ENCODE measurements at regions not wholly inside any gene's neighbourhood (a gene's known extent, or its start where the extent isn't known, plus 50 kb on each side); places are given as distances from the start of the nearest gene placed in this dataset.

- Histone ChIP-seq H2AFZ (ENCODE audit: low read length) (no peak overlapping the region), H3K9ac (ENCODE audit: insufficient read depth, low read depth, low read length) (no peak overlapping the region), H3K27ac (ENCODE audit: extremely low read length, insufficient read depth, low read length) (no peak overlapping the region), H3K4me2 (ENCODE audit: low read depth, low read length) (no peak overlapping the region), H3K4me3 (replicated peaks in 1 of 3; ENCODE audit: insufficient read depth in 1 of 3, low read depth in 2 of 3, low read length in 3 of 3) (no peak overlapping the region), H3K79me2 (ENCODE audit: insufficient read depth, low read length) (no peaks in the 10 kb centered on the region), H4K20me1 (ENCODE audit: insufficient read depth, low read length) (no peaks in the 10 kb centered on the region), H3K4me1 (ENCODE audit: insufficient read depth, low read length) (no peaks in the 10 kb centered on the region), H3K27me3 (ENCODE audit: control insufficient read depth in 1 of 2, insufficient read depth in 2 of 2, low read length in 2 of 2) (no peaks in the 10 kb centered on the region; a peak in 1 of 5 replicates), H3K36me3 (replicated peaks in 1 of 2; ENCODE audit: control insufficient read depth in 1 of 2, insufficient read depth in 2 of 2, low read length in 2 of 2) (no peaks in the 10 kb centered on the region), H3K9me3 (ENCODE audit: low read length) (no peaks in the 10 kb centered on the region)
- in situ Hi-C loops (cut with HindIII; ENCODE audit: extremely low pct_ligation_motif_present, low pct_unique_long_range_greater_than_20kb): no loop called here
- WGBS (ENCODE audit: low lambda C conversion rate): 27% methylated on average over 2 of the region's 2 CpGs
- intact Hi-C loops (cut with micrococcal nuclease; ENCODE audit: unreplicated experiment): no loop called here
- DNase-seq (ENCODE audit: low spot score) (no peak), ATAC-seq (no peak), FAIRE-seq (no peak)
- no TSS peak for BruUV-seq (replicated peaks)
- TF ChIP-seq ZNF564 (CRISPR knock-in tag; IDR thresholded peaks at IDR 0.05): no peak
- CTCF ChIA-PET (ENCODE audit: low intra/inter-chr PET ratio, low total read pairs): no interaction called here
- POLR2A ChIA-PET: no interaction called here
Measured at GRCh38 chr5:56751572-56752313, 63.6 kb upstream of the MAP3K1 start.

DNA sequence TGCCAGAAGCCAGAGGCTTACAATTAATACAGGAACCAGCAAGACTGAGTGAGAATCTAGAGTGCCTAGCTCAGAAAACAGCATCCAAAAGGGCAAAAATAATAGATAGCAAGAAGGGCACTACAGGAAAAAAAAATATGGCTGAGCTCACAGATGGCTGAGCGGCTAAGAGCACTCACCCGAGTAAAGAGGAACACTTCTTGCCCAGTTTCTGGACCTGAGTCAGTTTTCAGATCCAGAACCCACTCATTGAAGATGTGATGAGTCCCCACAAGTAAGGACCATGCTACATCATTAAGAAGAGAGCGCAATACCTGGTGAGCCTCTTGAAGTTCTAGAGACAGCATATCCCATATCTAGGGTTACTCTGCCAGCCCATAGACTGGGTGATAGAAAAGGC, 65.5 kb upstream of the MAP3K1 start:
- DNase-seq (ENCODE audit: low spot score) (no peak), FAIRE-seq (no peak), ATAC-seq (no peak)
- no peak overlapping the region for H3K4me2 ChIP-seq (ENCODE audit: low read depth, low read length)
- H4K20me1 ChIP-seq (ENCODE audit: insufficient read depth, low read length): no peaks in the 10 kb centered on the region
- H2AFZ ChIP-seq (ENCODE audit: low read length): no peak overlapping the region
- BruUV-seq (replicated peaks): no TSS peak
- ChIA-PET POLR2A (no interaction called here), CTCF (ENCODE audit: low intra/inter-chr PET ratio, low total read pairs) (no interaction called here)
- intact Hi-C loops (cut with micrococcal nuclease; ENCODE audit: unreplicated experiment): no loop called here
- 29% methylated on average over 3 of the region's 3 CpGs for WGBS (ENCODE audit: low lambda C conversion rate)
- H3K9me3 ChIP-seq (ENCODE audit: low read length): no peaks in the 10 kb centered on the region
- in situ Hi-C loops (cut with HindIII; ENCODE audit: extremely low pct_ligation_motif_present, low pct_unique_long_range_greater_than_20kb): no loop called here
- H3K27me3 ChIP-seq (ENCODE audit: control insufficient read depth in 1 of 2, insufficient read depth in 2 of 2, low read length in 2 of 2): no peaks in the 10 kb centered on the region
- no peaks in the 10 kb centered on the region for H3K36me3 ChIP-seq (replicated peaks in 1 of 2; ENCODE audit: control insufficient read depth in 1 of 2, insufficient read depth in 2 of 2, low read length in 2 of 2)
- H3K79me2 ChIP-seq (ENCODE audit: insufficient read depth, low read length): no peaks in the 10 kb centered on the region
- H3K4me1 ChIP-seq (ENCODE audit: insufficient read depth, low read length): no peaks in the 10 kb centered on the region
- TF ChIP-seq SALL1 (CRISPR knock-in tag; IDR thresholded peaks at IDR 0.05) (no peak), ZNF572 (CRISPR knock-in tag; IDR thresholded peaks at IDR 0.05) (no peak), HIVEP1 (CRISPR knock-in tag; IDR thresholded peaks at IDR 0.05) (no peak), RAD21 (CRISPR knock-in tag; IDR thresholded peaks at IDR 0.05) (no peak), ZNF274 (CRISPR knock-in tag; IDR thresholded peaks at IDR 0.05) (no peak), ZNF33A (CRISPR knock-in tag; IDR thresholded peaks at IDR 0.05; ENCODE audit: borderline replicate concordance) (no peak), DNMT3B (CRISPR knock-in tag; conservative IDR thresholded peaks at IDR 0.05) (no peak), EED (CRISPR knock-in tag; IDR thresholded peaks at IDR 0.05) (no peak), HNRNPH1 (optimal IDR thresholded peaks at IDR 0.05; ENCODE audit: low read depth, low read length) (no peak)
- TF ChIP-seq, protein P1, sequence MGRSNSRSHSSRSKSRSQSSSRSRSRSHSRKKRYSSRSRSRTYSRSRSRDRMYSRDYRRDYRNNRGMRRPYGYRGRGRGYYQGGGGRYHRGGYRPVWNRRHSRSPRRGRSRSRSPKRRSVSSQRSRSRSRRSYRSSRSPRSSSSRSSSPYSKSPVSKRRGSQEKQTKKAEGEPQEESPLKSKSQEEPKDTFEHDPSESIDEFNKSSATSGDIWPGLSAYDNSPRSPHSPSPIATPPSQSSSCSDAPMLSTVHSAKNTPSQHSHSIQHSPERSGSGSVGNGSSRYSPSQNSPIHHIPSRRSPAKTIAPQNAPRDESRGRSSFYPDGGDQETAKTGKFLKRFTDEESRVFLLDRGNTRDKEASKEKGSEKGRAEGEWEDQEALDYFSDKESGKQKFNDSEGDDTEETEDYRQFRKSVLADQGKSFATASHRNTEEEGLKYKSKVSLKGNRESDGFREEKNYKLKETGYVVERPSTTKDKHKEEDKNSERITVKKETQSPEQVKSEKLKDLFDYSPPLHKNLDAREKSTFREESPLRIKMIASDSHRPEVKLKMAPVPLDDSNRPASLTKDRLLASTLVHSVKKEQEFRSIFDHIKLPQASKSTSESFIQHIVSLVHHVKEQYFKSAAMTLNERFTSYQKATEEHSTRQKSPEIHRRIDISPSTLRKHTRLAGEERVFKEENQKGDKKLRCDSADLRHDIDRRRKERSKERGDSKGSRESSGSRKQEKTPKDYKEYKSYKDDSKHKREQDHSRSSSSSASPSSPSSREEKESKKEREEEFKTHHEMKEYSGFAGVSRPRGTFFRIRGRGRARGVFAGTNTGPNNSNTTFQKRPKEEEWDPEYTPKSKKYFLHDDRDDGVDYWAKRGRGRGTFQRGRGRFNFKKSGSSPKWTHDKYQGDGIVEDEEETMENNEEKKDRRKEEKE (IDR thresholded peaks at IDR 0.05): no peak
- H3K9ac ChIP-seq (ENCODE audit: insufficient read depth, low read depth, low read length): no peak overlapping the region
- H3K27ac ChIP-seq (ENCODE audit: extremely low read length, insufficient read depth, low read length): no peak overlapping the region
- H3K4me3 ChIP-seq (replicated peaks in 1 of 3; ENCODE audit: insufficient read depth in 1 of 3, low read depth in 2 of 3, low read length in 3 of 3): no peak overlapping the region

Measured in HepG2 (cell line).